Cardiac fibroblast (primary cell): ENCODE measurements at regions not wholly inside any gene's neighbourhood (a gene's known extent, or its start where the extent isn't known, plus 50 kb on each side); places are given as distances from the start of the nearest gene placed in this dataset.

ENCODE experiments used
- DNase-seq, 2 donors: peaks; one replicate each; pipeline versions ENCODE4 v3.0.0 to v3.0.0-alpha.2; 2010; ENCODE audit warnings: low read depth in 2 of 2
- H3K4me3 ChIP-seq, 2 donors: replicated peaks in 1 of 2; 1 replicate in 1 of 2; 2 replicates in 1 of 2; pipeline ENCODE4 v1.5.1; 2011; ENCODE audit warnings: low read depth in 2 of 2, low read length in 2 of 2, mild to moderate bottlenecking in 2 of 2, moderate library complexity in 1 of 2
- TF ChIP-seq, protein P1 (sequence below): IDR thresholded peaks from one replicate; pipeline ENCODE4 v1.5.1; 2011; ENCODE audit warnings: low read depth, mild to moderate bottlenecking, low read length, inconsistent platforms

DNA sequence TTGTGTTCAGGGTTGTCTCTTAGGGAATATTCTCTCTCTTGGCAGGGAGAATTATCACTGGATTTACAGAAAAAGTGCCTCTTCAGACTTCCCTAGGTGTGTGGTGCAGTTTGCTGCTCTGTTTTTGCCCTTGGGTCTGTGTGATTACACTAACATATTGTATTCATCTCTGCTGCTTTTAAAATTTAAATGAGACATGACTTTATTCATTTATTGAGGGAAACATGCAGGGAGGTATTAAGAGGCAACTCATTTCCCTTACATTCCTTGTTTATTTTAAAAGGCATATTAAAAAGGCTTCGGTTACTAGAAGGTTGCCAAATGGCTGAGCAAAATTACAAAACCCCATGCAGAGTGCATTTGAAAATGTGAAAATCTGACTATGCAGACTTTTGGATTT is 135.1 kb upstream of the GEMIN8 start:
- H3K4me3 ChIP-seq, result no peak overlapping the region
- TF ChIP-seq, protein P1, sequence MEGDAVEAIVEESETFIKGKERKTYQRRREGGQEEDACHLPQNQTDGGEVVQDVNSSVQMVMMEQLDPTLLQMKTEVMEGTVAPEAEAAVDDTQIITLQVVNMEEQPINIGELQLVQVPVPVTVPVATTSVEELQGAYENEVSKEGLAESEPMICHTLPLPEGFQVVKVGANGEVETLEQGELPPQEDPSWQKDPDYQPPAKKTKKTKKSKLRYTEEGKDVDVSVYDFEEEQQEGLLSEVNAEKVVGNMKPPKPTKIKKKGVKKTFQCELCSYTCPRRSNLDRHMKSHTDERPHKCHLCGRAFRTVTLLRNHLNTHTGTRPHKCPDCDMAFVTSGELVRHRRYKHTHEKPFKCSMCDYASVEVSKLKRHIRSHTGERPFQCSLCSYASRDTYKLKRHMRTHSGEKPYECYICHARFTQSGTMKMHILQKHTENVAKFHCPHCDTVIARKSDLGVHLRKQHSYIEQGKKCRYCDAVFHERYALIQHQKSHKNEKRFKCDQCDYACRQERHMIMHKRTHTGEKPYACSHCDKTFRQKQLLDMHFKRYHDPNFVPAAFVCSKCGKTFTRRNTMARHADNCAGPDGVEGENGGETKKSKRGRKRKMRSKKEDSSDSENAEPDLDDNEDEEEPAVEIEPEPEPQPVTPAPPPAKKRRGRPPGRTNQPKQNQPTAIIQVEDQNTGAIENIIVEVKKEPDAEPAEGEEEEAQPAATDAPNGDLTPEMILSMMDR, result no peak
- DNase-seq, result no peak

DNA sequence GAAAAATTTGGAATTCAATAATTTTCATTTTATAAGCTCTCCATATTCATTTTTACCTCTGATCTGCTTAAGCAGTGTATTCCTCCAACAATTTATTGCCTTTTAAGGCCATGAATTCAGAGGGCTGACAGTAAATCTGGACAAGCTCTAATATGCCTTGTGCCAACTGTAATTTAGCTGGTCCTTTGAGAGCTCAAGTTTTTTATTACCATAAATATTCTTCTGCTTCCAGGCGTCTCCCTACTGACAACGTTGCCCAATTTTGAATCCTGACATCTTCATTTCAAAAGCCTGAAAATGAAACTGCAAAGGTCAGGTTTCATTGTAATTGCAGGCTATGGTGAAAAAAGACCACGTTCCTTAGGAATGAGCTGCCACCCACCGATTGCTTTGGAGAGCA is 95.8 kb upstream of the GEMIN8 start:
- TF ChIP-seq, protein P1, result no peak
- no peak for DNase-seq

DNA sequence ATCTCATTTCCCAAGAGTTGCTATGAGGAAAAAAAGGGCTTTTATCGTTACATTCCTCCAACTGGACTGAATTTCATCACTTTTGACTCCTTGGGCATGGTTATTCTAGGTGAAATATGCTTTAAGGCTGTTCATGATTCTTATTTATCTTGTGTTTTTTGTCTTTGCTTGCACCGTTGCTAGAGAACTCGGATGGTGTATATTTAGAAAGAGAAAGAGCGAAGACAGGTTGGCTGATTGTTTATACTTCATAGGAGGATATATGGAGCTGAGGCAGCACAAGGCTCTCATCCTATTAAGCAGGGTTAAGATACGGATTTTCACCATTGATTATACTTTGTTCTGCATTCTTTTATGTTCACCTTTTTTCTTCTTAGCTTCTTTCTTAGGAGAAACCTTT is 94.9 kb upstream of the GEMIN8 start:
- TF ChIP-seq, protein P1, result no peak
- DNase-seq, result no peak
- no peak overlapping the region for H3K4me3 ChIP-seq

More for the DNA sequence above, 95.8 kb upstream of the GEMIN8 start:
- H3K4me3 ChIP-seq, result no peak overlapping the region

DNA sequence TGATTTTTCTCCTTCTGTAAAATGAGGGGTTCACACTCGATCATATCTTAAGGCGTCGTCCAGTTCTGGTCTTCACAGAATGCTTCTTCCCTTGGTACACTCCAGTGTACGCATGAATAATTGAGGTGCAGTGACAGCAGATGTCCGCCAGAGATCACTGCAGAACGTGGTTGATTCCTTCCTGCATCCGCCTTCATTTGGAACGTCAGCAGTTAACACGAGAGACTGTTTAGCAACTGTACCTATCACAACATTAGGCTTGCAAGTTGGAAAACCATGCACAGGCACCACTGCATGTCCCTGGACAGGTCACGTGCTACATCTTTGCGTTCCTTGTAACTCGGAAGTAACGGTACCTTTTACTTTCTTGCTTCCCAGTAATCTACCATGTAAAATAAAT is 66.0 kb upstream of the GEMIN8 start:
- H3K4me3 ChIP-seq, result no peak overlapping the region
- DNase-seq, result peak; percentile 70 to 72
- TF ChIP-seq, protein P1, result peak; percentile 69

DNA sequence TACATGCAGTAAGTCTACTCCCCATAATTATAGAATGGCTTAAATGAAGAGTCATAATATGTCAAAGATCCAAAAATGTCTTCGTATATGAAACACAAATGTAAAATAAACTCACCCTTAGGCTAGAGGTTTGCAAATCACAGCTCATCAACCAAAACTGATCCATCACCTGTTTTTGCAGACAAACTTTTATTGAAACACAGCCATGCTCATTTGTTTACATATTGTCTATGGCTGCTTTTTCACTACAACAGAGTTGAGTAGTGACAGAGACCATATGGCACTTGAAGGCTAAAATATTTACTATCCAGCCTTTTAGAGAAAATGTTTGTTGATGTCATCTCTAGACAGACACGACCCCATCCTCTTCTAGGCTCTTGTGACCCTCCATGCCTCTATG is 64.5 kb upstream of the GEMIN8 start:
- no peak overlapping the region for H3K4me3 ChIP-seq
- TF ChIP-seq, protein P1, result no peak
- DNase-seq, result no peak

DNA sequence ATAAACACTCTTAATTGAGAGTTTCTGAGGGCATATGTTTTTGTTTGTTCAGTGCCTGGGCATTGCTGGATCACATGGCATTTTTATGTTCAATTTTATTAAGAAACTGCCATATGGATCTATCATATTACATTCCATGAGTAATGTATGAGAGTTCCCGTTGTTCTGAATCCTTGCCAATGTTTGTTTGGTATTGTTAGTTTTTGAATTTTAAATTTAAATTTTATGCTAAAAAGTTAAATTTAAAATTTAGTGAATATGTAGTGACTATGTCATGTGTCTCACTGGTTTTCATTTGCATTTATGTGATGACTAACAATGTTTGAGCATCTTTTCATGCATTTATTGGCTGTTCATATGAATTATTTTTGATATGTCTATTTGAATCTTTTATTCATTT is 54.8 kb upstream of the GEMIN8 start:
- no peak overlapping the region for H3K4me3 ChIP-seq
- DNase-seq, result no peak
- TF ChIP-seq, protein P1, result no peak

DNA sequence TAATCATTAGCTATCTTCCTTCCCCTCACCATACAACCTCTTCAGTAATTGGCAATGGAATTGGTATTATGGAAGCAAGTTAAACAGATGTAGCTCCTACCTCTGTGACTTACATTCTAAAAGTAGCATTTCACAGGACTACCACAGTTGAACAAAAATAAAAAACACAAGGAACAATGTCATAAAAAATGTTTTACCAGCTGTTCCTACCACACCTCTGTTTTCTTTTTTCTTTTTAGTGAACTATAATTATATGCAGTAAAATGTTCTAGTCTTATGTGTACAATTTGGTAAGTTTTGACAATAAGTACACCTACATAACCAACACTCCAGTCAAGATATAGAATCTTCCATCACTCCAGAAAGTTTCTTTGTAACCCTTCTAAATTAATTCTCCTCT is 54.1 kb upstream of the GEMIN8 start:
- TF ChIP-seq, protein P1, result no peak
- DNase-seq, result no peak
- no peak overlapping the region for H3K4me3 ChIP-seq
